DOHH2 (cell line): ENCODE measurements at regions not wholly inside any gene's neighbourhood (a gene's known extent, or its start where the extent isn't known, plus 50 kb on each side); places are given as distances from the start of the nearest gene placed in this dataset.

Experiments used
- H3F3A ChIP-seq: fragments of 200-600 bp; sonication (generic), shearing (Covaris generic); 2 replicates; pipeline ENCODE4 v1.6.0; 2016; ENCODE audit warnings: antibody characterized with exemption, mild to moderate bottlenecking; ENCODE audit not compliant: control insufficient read depth, insufficient read depth
- H3K27ac ChIP-seq: fragments of 200-600 bp; sonication (generic); 2 replicates; pipeline ENCODE4 v1.5.1; 2014; ENCODE audit warnings: low read depth, mild to moderate bottlenecking, low read length, moderate library complexity
- H3K27me3 ChIP-seq: fragments of 200-600 bp; sonication (generic); 2 replicates; pipeline ENCODE4 v1.6.1; 2014; ENCODE audit warnings: mild to moderate bottlenecking, low read length, mixed read lengths; ENCODE audit not compliant: control insufficient read depth
- H3K36me3 ChIP-seq: fragments of 200-600 bp; sonication (generic); 2 replicates; pipeline ENCODE4 v1.6.1; 2014; ENCODE audit warnings: mild to moderate bottlenecking, low read length, moderate library complexity, mixed read lengths; ENCODE audit not compliant: control insufficient read depth
- H3K4me1 ChIP-seq: fragments of 200-600 bp; sonication (generic); 2 replicates; pipeline ENCODE4 v1.6.1; 2014; ENCODE audit warnings: mild to moderate bottlenecking, low read length, mixed read lengths; ENCODE audit not compliant: control insufficient read depth
- H3K4me2 ChIP-seq: fragments of 200-600 bp; sonication (generic); 2 replicates; pipeline ENCODE4 v1.6.0; 2014; ENCODE audit warnings: mild to moderate bottlenecking, low read length, moderate library complexity
- H3K4me3 ChIP-seq: fragments of 200-600 bp; sonication (generic); 2 replicates; pipeline ENCODE4 v1.5.1; 2014; ENCODE audit warnings: mild to moderate bottlenecking, low read length, mixed read lengths
- H3K79me2 ChIP-seq: fragments of 200-600 bp; sonication (generic); 2 replicates; pipeline ENCODE4 v1.6.1; 2014; ENCODE audit warnings: mild to moderate bottlenecking, low read length, mixed read lengths; ENCODE audit not compliant: control insufficient read depth
- H3K9me2 ChIP-seq: fragments of 200-600 bp; sonication (generic); replicated peaks from 2 replicates; pipeline ENCODE4 v1.6.1; 2014; ENCODE audit warnings: mild to moderate bottlenecking, low read length, mixed read lengths; ENCODE audit not compliant: control insufficient read depth
- H3K9me3 ChIP-seq: fragments of 200-600 bp; sonication (generic); 2 replicates; pipeline ENCODE4 v1.6.1; 2014; ENCODE audit warnings: antibody characterized with exemption, low read length, mixed read lengths; ENCODE audit not compliant: control insufficient read depth, insufficient read depth
- H4K20me1 ChIP-seq: fragments of 200-600 bp; sonication (generic); 2 replicates; pipeline ENCODE4 v1.6.0; 2014; ENCODE audit warnings: low read depth, mild to moderate bottlenecking, antibody characterized with exemption, low read length, moderate library complexity; ENCODE audit not compliant: control insufficient read depth, insufficient read depth
- CTCF ChIP-seq: fragments of 200-600 bp; sonication (generic); IDR thresholded peaks from one replicate; pipeline ENCODE4 v1.5.1; 2014; ENCODE audit warnings: antibody characterized with exemption, mild to moderate bottlenecking, low read depth, low read length; ENCODE audit not compliant: poor library complexity, severe bottlenecking
- EZH2phosphoT487 ChIP-seq: fragments of 200-600 bp; sonication (generic); IDR thresholded peaks from 2 replicates; pipeline ENCODE4 v1.6.1; 2017; ENCODE audit warnings: borderline replicate concordance, mild to moderate bottlenecking, antibody characterized with exemption, low read length, moderate library complexity, mixed read lengths

DNA sequence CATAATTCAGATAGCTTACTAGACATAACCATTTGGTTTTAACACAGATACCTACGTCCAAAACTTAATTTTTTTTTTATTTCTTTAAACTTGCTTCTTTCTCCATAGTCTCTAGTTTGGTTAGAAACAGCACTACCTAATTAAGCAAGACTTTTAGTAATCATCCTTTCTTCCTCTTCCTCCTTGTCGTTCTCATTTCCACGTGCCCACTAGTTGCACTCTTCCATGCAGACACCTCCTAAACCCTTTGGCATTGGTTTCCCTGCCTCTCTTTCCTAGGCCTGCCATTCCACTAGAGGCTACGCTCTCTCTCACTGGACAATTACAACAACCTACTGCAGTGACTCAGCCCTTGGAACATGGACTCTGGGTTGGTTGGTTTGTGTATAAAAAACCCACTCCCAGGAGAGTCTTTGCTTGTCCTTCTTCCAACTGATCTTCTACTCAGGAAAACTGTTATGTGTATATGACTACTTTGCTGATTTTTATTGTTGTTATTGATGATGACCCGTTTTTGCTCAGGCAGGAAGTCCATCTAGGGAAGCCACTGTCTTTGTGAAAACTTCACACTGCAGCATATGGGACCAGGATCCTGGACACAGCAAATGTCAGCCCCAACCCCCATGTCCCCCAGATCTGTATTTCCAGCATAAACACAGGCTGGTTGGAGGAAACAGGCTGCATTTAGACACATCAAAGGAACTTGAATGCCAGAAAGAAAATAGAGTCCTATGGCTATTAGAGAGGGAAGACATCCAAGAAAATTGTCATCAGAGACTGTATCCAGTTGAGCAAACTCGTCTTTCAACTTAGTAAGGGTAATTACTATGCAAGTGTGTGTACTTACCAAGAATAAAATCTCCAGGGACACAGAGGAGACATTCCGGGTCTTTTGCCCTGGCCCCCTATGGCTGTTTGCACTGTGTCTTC lies 503.2 kb downstream of the GADD45G start:
- no peaks in the 10 kb centered on the region for H3K9me2 ChIP-seq
- H3K79me2 ChIP-seq: no peaks in the 10 kb centered on the region
- H3K4me3 ChIP-seq: no peak overlapping the region
- H4K20me1 ChIP-seq: no peaks in the 10 kb centered on the region
- no peaks in the 10 kb centered on the region for H3K9me3 ChIP-seq
- 0 out of 2 replicates have a peak, but pooled peaks cover 5% of the 10 kb centered on the region for H3K27me3 ChIP-seq
- H3K4me1 ChIP-seq: no peaks in the 10 kb centered on the region
- no peak overlapping the region for H3K27ac ChIP-seq
- TF ChIP-seq CTCF (no peak), EZH2phosphoT487 (no peak)
- H3K36me3 ChIP-seq: no peaks in the 10 kb centered on the region
- no peaks in the 10 kb centered on the region for H3F3A ChIP-seq
- no peak overlapping the region for H3K4me2 ChIP-seq

DNA sequence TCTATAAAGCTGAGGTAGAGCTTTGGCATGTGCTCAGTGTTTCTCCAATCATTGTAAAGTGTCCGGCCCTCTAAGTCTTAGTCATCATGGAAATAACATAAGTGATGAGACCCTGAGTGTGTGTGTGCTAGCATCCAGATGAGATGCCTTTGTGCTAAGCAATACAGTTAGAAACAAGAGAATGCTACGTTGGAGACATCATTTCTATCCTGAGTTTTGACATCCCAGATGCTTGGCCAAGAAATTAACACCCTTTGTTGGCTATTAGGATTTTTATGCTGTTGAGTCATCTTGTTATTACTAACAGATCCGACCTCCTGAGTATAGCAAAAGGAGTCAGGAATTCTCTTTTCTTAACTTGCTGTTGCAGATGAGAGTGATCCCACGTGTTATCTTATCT lies 508.0 kb downstream of the GADD45G start:
- TF ChIP-seq CTCF: no peak
- no peak for TF ChIP-seq EZH2phosphoT487
- Histone ChIP-seq H3K9me2 (no peaks in the 10 kb centered on the region), H3K4me1 (no peaks in the 10 kb centered on the region), H3K27ac (no peak overlapping the region), H3K4me3 (no peak overlapping the region), H3K9me3 (no peaks in the 10 kb centered on the region), H3F3A (no peaks in the 10 kb centered on the region), H3K79me2 (no peaks in the 10 kb centered on the region), H3K36me3 (no peaks in the 10 kb centered on the region), H4K20me1 (no peaks in the 10 kb centered on the region), H3K27me3 (peaks cover 12% of the 10 kb centered on the region), H3K4me2 (no peak overlapping the region)

DNA sequence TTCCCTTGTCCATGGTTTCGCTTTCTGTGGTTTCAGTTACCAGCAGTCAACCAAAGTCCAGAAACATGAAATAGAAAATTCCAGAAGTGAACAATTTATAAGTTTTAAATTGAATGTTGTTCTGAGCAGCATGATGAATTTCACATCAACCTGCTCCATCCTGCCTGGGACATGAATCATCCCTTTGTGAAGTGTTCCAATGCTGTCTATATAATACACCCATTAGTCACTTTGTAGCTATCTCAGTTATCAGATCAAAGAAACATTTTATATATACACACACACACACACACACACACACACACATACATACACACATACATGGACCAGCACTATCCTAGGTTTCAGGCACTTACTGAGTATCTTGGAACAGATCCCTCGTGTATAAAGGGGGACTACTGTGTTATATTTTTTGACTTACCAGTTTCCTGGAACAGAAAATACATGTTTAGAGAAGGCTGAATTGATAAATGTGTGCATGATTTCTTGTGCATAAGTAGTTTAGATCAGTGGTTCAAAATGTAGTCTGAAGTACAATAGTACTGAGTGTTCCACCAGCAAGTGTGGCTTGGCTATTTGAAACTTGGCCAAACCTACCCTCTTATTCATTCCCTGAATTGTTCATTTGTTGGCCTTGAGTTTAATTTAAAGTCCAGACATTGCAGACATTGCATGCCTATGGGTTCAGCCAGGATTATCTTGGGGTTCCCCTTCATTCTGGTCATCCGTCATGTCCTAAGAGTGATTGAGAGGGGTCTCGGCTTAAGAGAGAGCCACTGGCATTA lies 510.0 kb downstream of the GADD45G start:
- Histone ChIP-seq H3F3A (no peaks in the 10 kb centered on the region), H4K20me1 (no peaks in the 10 kb centered on the region), H3K4me1 (no peaks in the 10 kb centered on the region), H3K9me3 (no peaks in the 10 kb centered on the region), H3K36me3 (no peaks in the 10 kb centered on the region), H3K27me3 (peaks cover 16% of the 10 kb centered on the region), H3K27ac (no peak overlapping the region), H3K4me3 (no peak overlapping the region), H3K9me2 (no peaks in the 10 kb centered on the region), H3K4me2 (no peak overlapping the region), H3K79me2 (no peaks in the 10 kb centered on the region)
- TF ChIP-seq CTCF: no peak
- TF ChIP-seq EZH2phosphoT487: no peak
